WTC11 (cell line): ENCODE measurements at regions not wholly inside any gene's neighbourhood (a gene's known extent, or its start where the extent isn't known, plus 50 kb on each side); places are given as distances from the start of the nearest gene placed in this dataset.

ENCODE experiments used
- ATAC-seq: fragments of 200-7000 bp; cut with Tn5 transposase; 2 replicates; pipeline ENCODE4 v1.10.0; 2021; ENCODE audit warnings: mild to moderate bottlenecking, moderate library complexity
- CTCF ChIA-PET: fragments of 300-600 bp; sonication (Branson Sonifier 250); formaldehyde crosslinking; loops from one replicate; lab custom pipeline; 2021; ENCODE audit warnings: antibody characterized with exemption; lab: Charles Lee
- POLR2A ChIA-PET: fragments of 350-600 bp; sonication (Branson Sonifier 250); formaldehyde crosslinking; loops from one replicate; lab custom pipeline; 2021; ENCODE audit warnings: antibody characterized with exemption; lab: Charles Lee
- DNase-seq: peaks from one replicate; pipeline ENCODE4 v3.0.0; 2021; ENCODE audit warnings: low spot score
- H3K27ac Mint-ChIP-seq: 2 replicates; pipeline ENCODE4 v1.8.0; 2021; ENCODE audit warnings: mixed read lengths
- H3K27me3 Mint-ChIP-seq: 2 replicates; pipeline ENCODE4 v1.8.0; 2021; ENCODE audit warnings: low read depth, mild to moderate bottlenecking, moderate library complexity, mixed read lengths
- H3K36me3 Mint-ChIP-seq: 2 replicates; pipeline ENCODE4 v1.8.0; 2021; ENCODE audit warnings: mixed read lengths
- H3K4me1 Mint-ChIP-seq: 2 replicates; pipeline ENCODE4 v1.8.0; 2022; ENCODE audit warnings: mixed read lengths
- H3K4me3 Mint-ChIP-seq: 2 replicates; pipeline ENCODE4 v1.8.0; 2021; ENCODE audit warnings: mild to moderate bottlenecking, moderate library complexity, mixed read lengths
- H3K9me3 Mint-ChIP-seq: 2 replicates; pipeline ENCODE4 v1.8.0; 2021; ENCODE audit warnings: mixed read lengths
- ATF1 ChIP-seq: sonication (generic); formaldehyde crosslinking; IDR thresholded peaks from 2 replicates; pipeline ENCODE4 v1.8.1; 2023; ENCODE audit warnings: mild to moderate bottlenecking, moderate library complexity, missing genetic modification reagents
- ETV6 ChIP-seq: sonication (generic); formaldehyde crosslinking; IDR thresholded peaks from 2 replicates; pipeline ENCODE4 v1.8.1; 2022; ENCODE audit warnings: mild to moderate bottlenecking, missing genetic modification reagents
- FOXP1 ChIP-seq: sonication (generic); formaldehyde crosslinking; IDR thresholded peaks from 2 replicates; pipeline ENCODE4 v1.8.0; 2022; ENCODE audit warnings: missing genetic modification reagents, mild to moderate bottlenecking, moderate library complexity, borderline replicate concordance
- GABPB1 ChIP-seq: sonication (generic); formaldehyde crosslinking; IDR thresholded peaks from 2 replicates; pipeline ENCODE4 v1.8.1; 2023; ENCODE audit warnings: mild to moderate bottlenecking, missing genetic modification reagents
- GRHL2 ChIP-seq: fragments of 250-450 bp; sonication (Bioruptor Pico); IDR thresholded peaks from 2 replicates; pipeline ENCODE4 v1.8.0; 2022; ENCODE audit warnings: mild to moderate bottlenecking, moderate library complexity; ENCODE audit not compliant: insufficient replicate concordance, severe bottlenecking
- GTF2I ChIP-seq: fragments of 250-450 bp; sonication (Bioruptor Pico); conservative IDR thresholded peaks from 2 replicates; pipeline ENCODE4 v1.4.0; 2021; ENCODE audit warnings: mild to moderate bottlenecking
- IRF2 ChIP-seq: sonication (generic); formaldehyde crosslinking; IDR thresholded peaks from 2 replicates; pipeline ENCODE4 v1.8.0; 2022; ENCODE audit warnings: low read depth, missing genetic modification reagents, borderline replicate concordance
- JAZF1 ChIP-seq: fragments of 250-450 bp; sonication (Bioruptor Pico); IDR thresholded peaks from 2 replicates; pipeline ENCODE4 v1.9.0; 2021; ENCODE audit warnings: moderate library complexity, mild to moderate bottlenecking, inconsistent platforms
- JUN ChIP-seq: sonication (generic); formaldehyde crosslinking; IDR thresholded peaks from 2 replicates; pipeline ENCODE4 v1.8.0; 2023; ENCODE audit warnings: mild to moderate bottlenecking, missing genetic modification reagents
- KAT7 ChIP-seq: sonication (generic); formaldehyde crosslinking; IDR thresholded peaks from 2 replicates; pipeline ENCODE4 v1.8.1; 2023; ENCODE audit warnings: missing genetic modification reagents, mild to moderate bottlenecking, borderline replicate concordance
- MYBL2 ChIP-seq: sonication (generic); formaldehyde crosslinking; IDR thresholded peaks from 2 replicates; pipeline ENCODE4 v1.8.1; 2023; ENCODE audit warnings: mild to moderate bottlenecking, moderate library complexity, missing genetic modification reagents
- NFE2L1 ChIP-seq: sonication (generic); formaldehyde crosslinking; IDR thresholded peaks from 2 replicates; pipeline ENCODE4 v1.8.1; 2023; ENCODE audit warnings: missing genetic modification reagents
- OVOL2 ChIP-seq: fragments of 250-450 bp; sonication (Bioruptor Pico); IDR thresholded peaks from 2 replicates; pipeline ENCODE4 v1.9.0; 2021; ENCODE audit warnings: mild to moderate bottlenecking, borderline replicate concordance
- PRDM15 ChIP-seq: sonication (generic); formaldehyde crosslinking; IDR thresholded peaks from 2 replicates; pipeline ENCODE4 v1.8.0; 2022; ENCODE audit warnings: missing genetic modification reagents
- SMAD4 ChIP-seq: sonication (generic); formaldehyde crosslinking; IDR thresholded peaks from 2 replicates; pipeline ENCODE4 v1.8.0; 2022; ENCODE audit warnings: mild to moderate bottlenecking, missing genetic modification reagents
- SP1 ChIP-seq: sonication (generic); formaldehyde crosslinking; conservative IDR thresholded peaks from 2 replicates; pipeline ENCODE4 v1.8.1; 2022; ENCODE audit warnings: missing genetic modification reagents
- ZNF219 ChIP-seq: sonication (generic); formaldehyde crosslinking; IDR thresholded peaks from 2 replicates; pipeline ENCODE4 v1.8.0; 2023; ENCODE audit warnings: missing genetic modification reagents, mild to moderate bottlenecking, borderline replicate concordance
- ZNF416 ChIP-seq: fragments of 250-450 bp; sonication (Bioruptor Pico); IDR thresholded peaks from 2 replicates; pipeline ENCODE4 v1.9.0; 2021; ENCODE audit warnings: mild to moderate bottlenecking, inconsistent platforms
- TF ChIP-seq, protein P1 (sequence below): sonication (generic); formaldehyde crosslinking; IDR thresholded peaks from 2 replicates; pipeline ENCODE4 v1.8.1; 2023; ENCODE audit warnings: mild to moderate bottlenecking, moderate library complexity, missing genetic modification reagents
- TF ChIP-seq, protein P2 (sequence below): sonication (generic); formaldehyde crosslinking; IDR thresholded peaks from 2 replicates; pipeline ENCODE4 v1.8.1; 2022; ENCODE audit warnings: low read depth, missing genetic modification reagents, borderline replicate concordance
- TF ChIP-seq, protein P3 (sequence below): fragments of 250-450 bp; sonication (Bioruptor Pico); IDR thresholded peaks from 2 replicates; pipeline ENCODE4 v1.9.0; 2021; ENCODE audit warnings: mild to moderate bottlenecking, borderline replicate concordance
- TF ChIP-seq, protein P4 (sequence below): sonication (generic); formaldehyde crosslinking; IDR thresholded peaks from 2 replicates; pipeline ENCODE4 v1.8.0; 2023; ENCODE audit warnings: missing genetic modification reagents
- TF ChIP-seq, protein P5 (sequence below): sonication (generic); formaldehyde crosslinking; IDR thresholded peaks from 2 replicates; pipeline ENCODE4 v1.8.0; 2022; ENCODE audit warnings: mild to moderate bottlenecking, missing genetic modification reagents
- TF ChIP-seq, protein P6 (sequence below): sonication (generic); formaldehyde crosslinking; IDR thresholded peaks from 2 replicates; pipeline ENCODE4 v1.8.0; 2022; ENCODE audit warnings: mild to moderate bottlenecking, missing genetic modification reagents

DNA sequence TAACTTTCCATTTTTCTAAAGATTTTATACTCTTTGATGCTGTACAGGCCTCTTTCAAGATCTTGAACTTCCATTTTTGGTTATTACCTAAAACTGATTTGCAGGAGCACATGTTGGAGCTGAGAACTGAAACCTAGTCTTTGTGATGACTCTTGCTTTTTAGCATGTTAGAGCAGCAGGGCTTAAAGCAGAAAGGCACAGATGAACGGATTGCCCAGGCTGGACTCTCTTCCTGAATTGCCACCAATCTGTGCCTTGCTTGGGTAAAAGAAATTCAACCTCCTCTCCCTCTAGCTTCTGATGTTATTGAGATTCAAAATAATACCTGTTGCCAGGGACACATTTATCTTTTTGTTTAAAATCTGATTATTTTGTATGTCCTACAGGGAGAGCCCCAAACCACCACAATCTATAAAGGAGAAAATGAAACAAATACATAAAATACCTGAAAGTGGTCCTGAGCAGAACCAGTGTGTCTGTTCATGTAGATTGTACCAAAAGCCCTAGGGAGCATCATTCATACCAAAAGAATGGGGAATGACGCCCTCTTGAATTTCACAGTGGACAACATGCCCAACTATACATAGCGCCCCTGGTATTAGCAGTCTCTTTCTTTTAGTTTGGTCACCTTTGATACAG is 277.0 kb upstream of the MAP2 start:
- DNase-seq (no peak), ATAC-seq (no peak)
- Mint-ChIP-seq H3K27me3 (no peaks in the 10 kb centered on the region), H3K27ac (no peak overlapping the region), H3K4me3 (no peak overlapping the region), H3K9me3 (no peaks in the 10 kb centered on the region), H3K4me1 (peaks cover 61% of the 10 kb centered on the region), H3K36me3 (no peaks in the 10 kb centered on the region)
- POLR2A ChIA-PET = no interaction called here
- no peak for TF ChIP-seq ZNF416
- TF ChIP-seq ETV6 = no peak
- TF ChIP-seq NFE2L1 (CRISPR knock-in tag) = no peak
- TF ChIP-seq, protein P1, sequence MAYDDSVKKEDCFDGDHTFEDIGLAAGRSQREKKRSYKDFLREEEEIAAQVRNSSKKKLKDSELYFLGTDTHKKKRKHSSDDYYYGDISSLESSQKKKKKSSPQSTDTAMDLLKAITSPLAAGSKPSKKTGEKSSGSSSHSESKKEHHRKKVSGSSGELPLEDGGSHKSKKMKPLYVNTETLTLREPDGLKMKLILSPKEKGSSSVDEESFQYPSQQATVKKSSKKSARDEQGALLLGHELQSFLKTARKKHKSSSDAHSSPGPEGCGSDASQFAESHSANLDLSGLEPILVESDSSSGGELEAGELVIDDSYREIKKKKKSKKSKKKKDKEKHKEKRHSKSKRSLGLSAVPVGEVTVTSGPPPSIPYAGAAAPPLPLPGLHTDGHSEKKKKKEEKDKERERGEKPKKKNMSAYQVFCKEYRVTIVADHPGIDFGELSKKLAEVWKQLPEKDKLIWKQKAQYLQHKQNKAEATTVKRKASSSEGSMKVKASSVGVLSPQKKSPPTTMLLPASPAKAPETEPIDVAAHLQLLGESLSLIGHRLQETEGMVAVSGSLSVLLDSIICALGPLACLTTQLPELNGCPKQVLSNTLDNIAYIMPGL (CRISPR knock-in tag) = no peak
- TF ChIP-seq, protein P2, sequence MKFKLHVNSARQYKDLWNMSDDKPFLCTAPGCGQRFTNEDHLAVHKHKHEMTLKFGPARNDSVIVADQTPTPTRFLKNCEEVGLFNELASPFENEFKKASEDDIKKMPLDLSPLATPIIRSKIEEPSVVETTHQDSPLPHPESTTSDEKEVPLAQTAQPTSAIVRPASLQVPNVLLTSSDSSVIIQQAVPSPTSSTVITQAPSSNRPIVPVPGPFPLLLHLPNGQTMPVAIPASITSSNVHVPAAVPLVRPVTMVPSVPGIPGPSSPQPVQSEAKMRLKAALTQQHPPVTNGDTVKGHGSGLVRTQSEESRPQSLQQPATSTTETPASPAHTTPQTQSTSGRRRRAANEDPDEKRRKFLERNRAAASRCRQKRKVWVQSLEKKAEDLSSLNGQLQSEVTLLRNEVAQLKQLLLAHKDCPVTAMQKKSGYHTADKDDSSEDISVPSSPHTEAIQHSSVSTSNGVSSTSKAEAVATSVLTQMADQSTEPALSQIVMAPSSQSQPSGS = no peak
- TF ChIP-seq, protein P3, sequence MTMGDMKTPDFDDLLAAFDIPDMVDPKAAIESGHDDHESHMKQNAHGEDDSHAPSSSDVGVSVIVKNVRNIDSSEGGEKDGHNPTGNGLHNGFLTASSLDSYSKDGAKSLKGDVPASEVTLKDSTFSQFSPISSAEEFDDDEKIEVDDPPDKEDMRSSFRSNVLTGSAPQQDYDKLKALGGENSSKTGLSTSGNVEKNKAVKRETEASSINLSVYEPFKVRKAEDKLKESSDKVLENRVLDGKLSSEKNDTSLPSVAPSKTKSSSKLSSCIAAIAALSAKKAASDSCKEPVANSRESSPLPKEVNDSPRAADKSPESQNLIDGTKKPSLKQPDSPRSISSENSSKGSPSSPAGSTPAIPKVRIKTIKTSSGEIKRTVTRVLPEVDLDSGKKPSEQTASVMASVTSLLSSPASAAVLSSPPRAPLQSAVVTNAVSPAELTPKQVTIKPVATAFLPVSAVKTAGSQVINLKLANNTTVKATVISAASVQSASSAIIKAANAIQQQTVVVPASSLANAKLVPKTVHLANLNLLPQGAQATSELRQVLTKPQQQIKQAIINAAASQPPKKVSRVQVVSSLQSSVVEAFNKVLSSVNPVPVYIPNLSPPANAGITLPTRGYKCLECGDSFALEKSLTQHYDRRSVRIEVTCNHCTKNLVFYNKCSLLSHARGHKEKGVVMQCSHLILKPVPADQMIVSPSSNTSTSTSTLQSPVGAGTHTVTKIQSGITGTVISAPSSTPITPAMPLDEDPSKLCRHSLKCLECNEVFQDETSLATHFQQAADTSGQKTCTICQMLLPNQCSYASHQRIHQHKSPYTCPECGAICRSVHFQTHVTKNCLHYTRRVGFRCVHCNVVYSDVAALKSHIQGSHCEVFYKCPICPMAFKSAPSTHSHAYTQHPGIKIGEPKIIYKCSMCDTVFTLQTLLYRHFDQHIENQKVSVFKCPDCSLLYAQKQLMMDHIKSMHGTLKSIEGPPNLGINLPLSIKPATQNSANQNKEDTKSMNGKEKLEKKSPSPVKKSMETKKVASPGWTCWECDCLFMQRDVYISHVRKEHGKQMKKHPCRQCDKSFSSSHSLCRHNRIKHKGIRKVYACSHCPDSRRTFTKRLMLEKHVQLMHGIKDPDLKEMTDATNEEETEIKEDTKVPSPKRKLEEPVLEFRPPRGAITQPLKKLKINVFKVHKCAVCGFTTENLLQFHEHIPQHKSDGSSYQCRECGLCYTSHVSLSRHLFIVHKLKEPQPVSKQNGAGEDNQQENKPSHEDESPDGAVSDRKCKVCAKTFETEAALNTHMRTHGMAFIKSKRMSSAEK (CRISPR knock-in tag) = no peak
- TF ChIP-seq JUN (CRISPR knock-in tag) = no peak
- TF ChIP-seq OVOL2 (CRISPR knock-in tag) = no peak
- TF ChIP-seq, protein P4, sequence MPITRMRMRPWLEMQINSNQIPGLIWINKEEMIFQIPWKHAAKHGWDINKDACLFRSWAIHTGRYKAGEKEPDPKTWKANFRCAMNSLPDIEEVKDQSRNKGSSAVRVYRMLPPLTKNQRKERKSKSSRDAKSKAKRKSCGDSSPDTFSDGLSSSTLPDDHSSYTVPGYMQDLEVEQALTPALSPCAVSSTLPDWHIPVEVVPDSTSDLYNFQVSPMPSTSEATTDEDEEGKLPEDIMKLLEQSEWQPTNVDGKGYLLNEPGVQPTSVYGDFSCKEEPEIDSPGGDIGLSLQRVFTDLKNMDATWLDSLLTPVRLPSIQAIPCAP (CRISPR knock-in tag) = no peak
- no peak for TF ChIP-seq KAT7 (CRISPR knock-in tag)
- no peak for TF ChIP-seq SP1 (CRISPR knock-in tag)
- no peak for TF ChIP-seq ATF1 (CRISPR knock-in tag)
- TF ChIP-seq GABPB1 = no peak
- TF ChIP-seq IRF2 (CRISPR knock-in tag) = no peak
- CTCF ChIA-PET = no interaction called here

DNA sequence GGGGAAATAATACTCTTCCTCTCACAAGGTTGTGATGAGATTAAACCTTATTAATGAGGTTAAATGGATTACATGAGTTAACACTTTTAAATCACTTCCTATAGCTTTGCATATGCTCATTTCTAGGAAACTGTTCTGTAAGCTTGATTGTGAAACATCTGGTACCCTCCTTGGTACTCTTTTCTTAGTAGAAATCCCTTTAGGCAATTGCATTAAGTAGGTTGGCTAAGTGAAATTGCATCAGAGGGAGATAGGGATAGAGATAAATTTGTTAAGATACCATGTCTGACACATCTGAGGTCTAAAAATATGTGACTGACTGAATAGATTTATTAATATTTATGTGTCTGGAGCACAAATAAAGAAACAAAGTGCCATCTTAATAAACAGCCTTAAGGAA is 275.9 kb upstream of the MAP2 start:
- Mint-ChIP-seq H3K4me3 (no peak overlapping the region), H3K27ac (no peak overlapping the region), H3K4me1 (peaks cover 49% of the 10 kb centered on the region), H3K27me3 (no peaks in the 10 kb centered on the region), H3K36me3 (no peaks in the 10 kb centered on the region), H3K9me3 (no peaks in the 10 kb centered on the region)
- DNase-seq (no peak), ATAC-seq (no peak)
- POLR2A ChIA-PET = no interaction called here
- CTCF ChIA-PET = no interaction called here
- TF ChIP-seq IRF2 (CRISPR knock-in tag) (no peak), MYBL2 (CRISPR knock-in tag) (no peak), FOXP1 (CRISPR knock-in tag) (no peak), PRDM15 (CRISPR knock-in tag) (no peak), JAZF1 (CRISPR knock-in tag) (no peak), GTF2I (no peak), SP1 (CRISPR knock-in tag) (no peak), SMAD4 (CRISPR knock-in tag) (no peak), GRHL2 (CRISPR knock-in tag) (no peak), ZNF219 (CRISPR knock-in tag) (no peak)
- TF ChIP-seq, protein P5, sequence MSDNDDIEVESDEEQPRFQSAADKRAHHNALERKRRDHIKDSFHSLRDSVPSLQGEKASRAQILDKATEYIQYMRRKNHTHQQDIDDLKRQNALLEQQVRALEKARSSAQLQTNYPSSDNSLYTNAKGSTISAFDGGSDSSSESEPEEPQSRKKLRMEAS (CRISPR knock-in tag) = no peak
- TF ChIP-seq, protein P6, sequence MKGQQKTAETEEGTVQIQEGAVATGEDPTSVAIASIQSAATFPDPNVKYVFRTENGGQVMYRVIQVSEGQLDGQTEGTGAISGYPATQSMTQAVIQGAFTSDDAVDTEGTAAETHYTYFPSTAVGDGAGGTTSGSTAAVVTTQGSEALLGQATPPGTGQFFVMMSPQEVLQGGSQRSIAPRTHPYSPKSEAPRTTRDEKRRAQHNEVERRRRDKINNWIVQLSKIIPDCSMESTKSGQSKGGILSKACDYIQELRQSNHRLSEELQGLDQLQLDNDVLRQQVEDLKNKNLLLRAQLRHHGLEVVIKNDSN (CRISPR knock-in tag) = no peak
